ENCODE measurements at regions not wholly inside any gene's neighbourhood (a gene's known extent, or its start where the extent isn't known, plus 50 kb on each side); places are given as distances from the start of the nearest gene placed in this dataset.

DNA sequence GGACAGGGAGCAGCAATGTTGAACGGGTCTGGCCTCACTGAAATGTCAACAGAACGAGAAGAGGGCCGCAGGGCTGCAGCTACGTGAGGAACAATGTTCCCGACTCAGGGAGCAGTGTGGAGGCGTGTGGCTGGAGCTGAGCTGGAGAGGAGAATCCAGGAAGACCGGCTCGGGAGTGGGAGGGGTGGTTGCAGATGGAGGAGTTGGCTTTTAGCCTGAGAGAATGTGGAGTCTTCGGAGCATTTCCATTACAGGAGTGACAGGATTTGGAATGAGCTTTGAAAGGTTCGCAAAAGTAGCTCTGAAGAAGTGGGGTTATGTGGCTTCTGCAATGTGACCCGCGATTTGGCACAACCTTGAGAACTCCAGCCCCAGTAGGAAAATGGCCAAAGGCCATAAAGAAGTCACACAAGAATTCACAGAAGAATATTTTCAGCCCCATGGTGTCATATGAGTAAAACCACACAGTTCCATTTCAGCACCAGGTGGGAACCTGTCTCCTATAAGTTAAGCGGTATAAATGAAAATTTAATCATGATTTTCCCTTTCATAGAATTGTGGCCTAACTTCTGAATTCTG is 78.8 kb upstream of the NSMCE3 start:
- TF ChIP-seq, protein P1, sequence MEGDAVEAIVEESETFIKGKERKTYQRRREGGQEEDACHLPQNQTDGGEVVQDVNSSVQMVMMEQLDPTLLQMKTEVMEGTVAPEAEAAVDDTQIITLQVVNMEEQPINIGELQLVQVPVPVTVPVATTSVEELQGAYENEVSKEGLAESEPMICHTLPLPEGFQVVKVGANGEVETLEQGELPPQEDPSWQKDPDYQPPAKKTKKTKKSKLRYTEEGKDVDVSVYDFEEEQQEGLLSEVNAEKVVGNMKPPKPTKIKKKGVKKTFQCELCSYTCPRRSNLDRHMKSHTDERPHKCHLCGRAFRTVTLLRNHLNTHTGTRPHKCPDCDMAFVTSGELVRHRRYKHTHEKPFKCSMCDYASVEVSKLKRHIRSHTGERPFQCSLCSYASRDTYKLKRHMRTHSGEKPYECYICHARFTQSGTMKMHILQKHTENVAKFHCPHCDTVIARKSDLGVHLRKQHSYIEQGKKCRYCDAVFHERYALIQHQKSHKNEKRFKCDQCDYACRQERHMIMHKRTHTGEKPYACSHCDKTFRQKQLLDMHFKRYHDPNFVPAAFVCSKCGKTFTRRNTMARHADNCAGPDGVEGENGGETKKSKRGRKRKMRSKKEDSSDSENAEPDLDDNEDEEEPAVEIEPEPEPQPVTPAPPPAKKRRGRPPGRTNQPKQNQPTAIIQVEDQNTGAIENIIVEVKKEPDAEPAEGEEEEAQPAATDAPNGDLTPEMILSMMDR (conservative IDR thresholded peaks at IDR 0.05; ENCODE audit: low read depth, low read length): no peak
- TF ChIP-seq EZH2 (IDR thresholded peaks at IDR 0.05; ENCODE audit: borderline replicate concordance, low read depth, low read length, poor library complexity, severe bottlenecking): no peak

Data from A673 (cell line).